ENCODE measurements at regions not wholly inside any gene's neighbourhood (a gene's known extent, or its start where the extent isn't known, plus 50 kb on each side); places are given as distances from the start of the nearest gene placed in this dataset.
"Not testable (repeated sequence)": the region's sequence is repeated elsewhere in the genome, so short reads cannot be mapped to it uniquely, and the experiment has no call there.

DNA sequence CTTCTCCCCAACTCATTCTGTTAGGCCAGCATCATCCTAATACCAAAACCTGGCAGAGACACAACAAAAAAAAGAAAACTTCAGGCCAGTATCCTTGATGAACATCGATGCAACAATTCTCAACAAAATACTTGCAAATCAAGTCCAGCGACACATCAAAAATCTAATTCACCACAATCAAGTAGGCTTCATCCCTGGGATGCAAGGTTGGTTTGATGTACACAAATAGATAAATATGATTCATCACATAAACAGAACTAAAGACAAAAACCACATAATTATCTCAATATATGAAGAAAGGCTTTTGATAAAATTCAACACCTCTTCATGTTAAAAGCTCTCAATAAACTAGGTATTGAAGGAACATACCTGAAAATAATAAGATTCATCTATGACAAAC, 184.1 kb downstream of the SLC38A4 start:
- CTCF ChIA-PET; H3K36me3 ChIP-seq (ENCODE audit: insufficient read depth, low read length); H3K4me1 Mint-ChIP-seq; H3K4me3 Mint-ChIP-seq; DNase-seq; H3K27ac ChIP-seq (ENCODE audit: low read depth, low read length); H3K4me1 ChIP-seq (ENCODE audit: insufficient read depth, low read length); POLR2A ChIA-PET; H3K4me3 ChIP-seq (ENCODE audit: low read length); H3K27me3 Mint-ChIP-seq; H3K27ac Mint-ChIP-seq; H3K27me3 ChIP-seq (ENCODE audit: insufficient read depth, low read length, poor library complexity, severe bottlenecking); H3K9me3 ChIP-seq (ENCODE audit: low read length): not testable (repeated sequence)
- Mint-ChIP-seq H3K36me3 (peaks cover 3 to 59% (median 12%) of the 10 kb centered on the region in 3 donors), H3K9me3 (peaks cover 26 to 53% (median 38%) of the 10 kb centered on the region in 5 donors)

DNA sequence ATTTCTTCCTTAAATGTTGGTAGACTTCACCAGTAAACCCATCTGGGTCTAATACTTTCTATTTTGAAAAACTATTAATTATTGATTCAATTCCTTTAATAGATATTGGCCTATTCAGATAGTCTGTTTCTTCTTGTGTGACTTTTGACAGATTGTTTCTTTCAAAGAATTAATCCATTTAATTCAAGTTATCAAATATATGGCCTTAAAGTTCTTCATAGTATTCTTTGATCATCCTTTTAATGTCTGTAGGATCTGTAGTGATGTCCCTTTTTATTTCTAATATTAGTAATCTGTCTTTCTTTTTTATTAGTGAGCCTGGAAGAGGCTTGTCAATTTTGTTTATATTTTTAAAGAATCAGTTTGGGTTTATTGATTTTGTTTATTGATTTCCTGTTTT, 190.0 kb downstream of the SLC38A4 start:
- Mint-ChIP-seq H3K27ac (no peak overlapping the region), H3K4me1 (peaks cover 0 to 4% (median 2%) of the 10 kb centered on the region in 3 donors), H3K36me3 (peaks cover 8 to 55% (median 10%) of the 10 kb centered on the region in 3 donors), H3K9me3 (peaks cover 29 to 48% (median 32%) of the 10 kb centered on the region in 5 donors), H3K4me3 (no peak overlapping the region), H3K27me3 (peaks cover 0 to 3% of the 10 kb centered on the region in 2 donors)
- POLR2A ChIA-PET: no interaction called here
- H3K4me3 ChIP-seq (ENCODE audit: low read length): no peak overlapping the region
- no peak overlapping the region for H3K27ac ChIP-seq (ENCODE audit: low read depth, low read length)
- H3K4me1 ChIP-seq (ENCODE audit: insufficient read depth, low read length): no peaks in the 10 kb centered on the region
- no peak for DNase-seq
- no peaks in the 10 kb centered on the region for H3K36me3 ChIP-seq (ENCODE audit: insufficient read depth, low read length)
- H3K27me3 ChIP-seq (ENCODE audit: insufficient read depth, low read length, poor library complexity, severe bottlenecking): no peaks in the 10 kb centered on the region
- no peaks in the 10 kb centered on the region for H3K9me3 ChIP-seq (ENCODE audit: low read length)
- CTCF ChIA-PET: no interaction called here

DNA sequence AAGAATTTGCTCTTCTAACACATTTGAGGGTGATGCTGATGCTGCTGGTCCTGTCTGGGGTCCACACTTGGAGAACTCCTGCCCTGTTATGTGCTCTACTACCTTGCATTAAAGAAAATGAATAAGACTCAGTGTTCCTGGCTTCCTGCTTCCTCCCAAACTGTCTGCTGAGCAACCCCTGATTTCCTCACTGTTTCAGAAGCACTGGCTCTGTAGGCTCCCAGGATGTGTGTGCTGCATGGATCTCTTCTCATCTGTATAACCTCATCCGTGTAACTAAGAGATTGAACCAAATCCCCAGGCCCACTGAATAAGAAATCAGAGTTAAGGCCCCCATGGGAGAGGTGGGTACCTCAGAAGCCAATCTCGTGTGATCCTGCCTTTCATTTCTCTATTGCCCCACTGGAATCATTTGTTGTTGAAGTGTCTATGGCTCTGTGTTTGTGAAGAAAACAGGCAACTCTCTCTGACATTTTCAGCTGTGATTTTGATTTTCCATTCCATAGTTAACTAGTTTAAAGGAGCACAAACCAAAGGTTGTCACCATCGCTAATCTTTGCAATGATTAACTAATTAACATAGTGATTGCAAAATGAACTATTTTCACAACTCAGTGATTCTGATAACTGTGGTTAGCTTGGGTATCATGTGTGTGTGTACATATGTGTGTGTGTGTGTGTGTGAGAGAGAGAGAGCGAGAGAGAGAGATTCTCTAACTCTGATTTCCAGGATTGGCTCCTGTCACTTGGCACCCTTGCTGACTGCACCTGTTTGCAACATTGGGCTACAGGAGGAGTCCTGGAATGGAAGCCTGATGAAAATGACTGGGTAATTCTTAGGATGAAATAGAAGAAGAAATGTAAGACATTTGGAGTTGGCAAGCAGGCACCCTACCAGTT, 196.2 kb downstream of the SLC38A4 start:
- no peaks in the 10 kb centered on the region for H3K27me3 Mint-ChIP-seq
- no peak overlapping the region for H3K4me3 Mint-ChIP-seq
- Histone ChIP-seq H3K27ac (ENCODE audit: low read depth, low read length) (no peak overlapping the region), H3K36me3 (ENCODE audit: insufficient read depth, low read length) (no peaks in the 10 kb centered on the region), H3K4me3 (ENCODE audit: low read length) (no peak overlapping the region), H3K4me1 (ENCODE audit: insufficient read depth, low read length) (no peaks in the 10 kb centered on the region), H3K27me3 (ENCODE audit: insufficient read depth, low read length, poor library complexity, severe bottlenecking) (no peaks in the 10 kb centered on the region), H3K9me3 (ENCODE audit: low read length) (no peaks in the 10 kb centered on the region)
- POLR2A ChIA-PET: no interaction called here
- DNase-seq: no peak
- H3K27ac Mint-ChIP-seq: peak overlapping the region in 3 of 8 donors; percentile 9 to 84 (median 22)
- CTCF ChIA-PET: no interaction called here
- peaks cover 2 to 11% (median 2%) of the 10 kb centered on the region in 3 donors for H3K4me1 Mint-ChIP-seq
- peaks cover 0 to 3% (median 0%) of the 10 kb centered on the region in 5 donors for H3K9me3 Mint-ChIP-seq
- peaks cover 3 to 6% (median 3%) of the 10 kb centered on the region in 3 donors for H3K36me3 Mint-ChIP-seq

DNA sequence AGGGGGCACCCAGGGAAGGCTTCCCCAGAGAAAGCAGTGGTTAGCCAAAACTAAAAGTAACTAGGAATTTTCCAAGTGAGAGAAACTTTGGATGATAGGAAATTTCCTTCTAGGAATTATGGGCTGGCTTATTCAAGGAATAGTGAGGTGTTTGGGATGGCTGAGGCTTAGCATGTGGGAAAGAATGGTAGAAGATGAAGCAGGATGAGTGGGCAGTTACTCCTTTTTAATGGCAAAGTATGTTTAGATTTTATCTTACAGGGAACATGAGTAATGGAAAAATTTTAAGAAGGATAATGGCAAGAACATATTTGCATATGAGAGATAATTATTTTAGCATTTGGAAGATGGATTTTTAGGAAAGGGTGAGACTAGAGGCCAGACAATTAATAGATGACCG, 197.6 kb downstream of the SLC38A4 start:
- no peak overlapping the region for H3K4me3 Mint-ChIP-seq
- DNase-seq: no peak
- no peak overlapping the region for H3K27ac ChIP-seq (ENCODE audit: low read depth, low read length)
- no peaks in the 10 kb centered on the region for H3K27me3 Mint-ChIP-seq
- no peaks in the 10 kb centered on the region for H3K4me1 ChIP-seq (ENCODE audit: insufficient read depth, low read length)
- no peaks in the 10 kb centered on the region for H3K9me3 ChIP-seq (ENCODE audit: low read length)
- H3K36me3 ChIP-seq (ENCODE audit: insufficient read depth, low read length): no peaks in the 10 kb centered on the region
- H3K4me3 ChIP-seq (ENCODE audit: low read length): no peak overlapping the region
- no peaks in the 10 kb centered on the region for H3K27me3 ChIP-seq (ENCODE audit: insufficient read depth, low read length, poor library complexity, severe bottlenecking)
- H3K27ac Mint-ChIP-seq: peak overlapping the region in 1 of 8 donors; percentile 24
- ChIA-PET CTCF (no interaction called here), POLR2A (no interaction called here)
- peaks cover 2 to 11% (median 6%) of the 10 kb centered on the region in 3 donors for H3K4me1 Mint-ChIP-seq
- H3K9me3 Mint-ChIP-seq: peaks cover 0 to 1% (median 0%) of the 10 kb centered on the region in 5 donors
- no peaks in the 10 kb centered on the region for H3K36me3 Mint-ChIP-seq

DNA sequence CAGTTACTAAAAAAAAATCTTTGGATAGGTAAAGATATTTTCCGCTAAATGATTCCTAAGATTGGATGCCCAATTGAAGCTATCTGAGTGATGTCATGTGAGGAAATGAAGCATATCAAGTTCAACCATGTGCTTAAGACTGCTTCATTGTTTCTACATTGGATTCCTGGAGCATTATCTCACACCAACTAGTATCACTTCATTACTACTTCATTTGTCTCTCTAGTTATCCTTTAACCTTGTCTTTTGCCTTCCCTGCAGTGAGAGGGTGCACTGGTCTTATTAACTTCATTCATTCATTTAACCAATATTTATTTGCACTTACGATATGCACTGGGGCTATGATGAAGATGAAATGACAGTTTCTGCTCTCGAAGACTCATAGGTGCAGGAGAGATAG, 198.1 kb downstream of the SLC38A4 start:
- Histone ChIP-seq H3K36me3 (ENCODE audit: insufficient read depth, low read length) (no peaks in the 10 kb centered on the region), H3K27ac (ENCODE audit: low read depth, low read length) (no peak overlapping the region), H3K4me3 (ENCODE audit: low read length) (no peak overlapping the region), H3K27me3 (ENCODE audit: insufficient read depth, low read length, poor library complexity, severe bottlenecking) (no peaks in the 10 kb centered on the region), H3K4me1 (ENCODE audit: insufficient read depth, low read length) (no peaks in the 10 kb centered on the region), H3K9me3 (ENCODE audit: low read length) (no peaks in the 10 kb centered on the region)
- H3K27me3 Mint-ChIP-seq: no peaks in the 10 kb centered on the region
- DNase-seq: no peak
- peak overlapping the region in 1 of 8 donors; percentile 17 for H3K27ac Mint-ChIP-seq
- ChIA-PET POLR2A (no interaction called here), CTCF (no interaction called here)
- no peaks in the 10 kb centered on the region for H3K36me3 Mint-ChIP-seq
- H3K9me3 Mint-ChIP-seq: peaks cover 0 to 1% (median 0%) of the 10 kb centered on the region in 5 donors
- H3K4me1 Mint-ChIP-seq: peaks cover 2 to 11% (median 6%) of the 10 kb centered on the region in 3 donors
- no peak overlapping the region for H3K4me3 Mint-ChIP-seq

DNA sequence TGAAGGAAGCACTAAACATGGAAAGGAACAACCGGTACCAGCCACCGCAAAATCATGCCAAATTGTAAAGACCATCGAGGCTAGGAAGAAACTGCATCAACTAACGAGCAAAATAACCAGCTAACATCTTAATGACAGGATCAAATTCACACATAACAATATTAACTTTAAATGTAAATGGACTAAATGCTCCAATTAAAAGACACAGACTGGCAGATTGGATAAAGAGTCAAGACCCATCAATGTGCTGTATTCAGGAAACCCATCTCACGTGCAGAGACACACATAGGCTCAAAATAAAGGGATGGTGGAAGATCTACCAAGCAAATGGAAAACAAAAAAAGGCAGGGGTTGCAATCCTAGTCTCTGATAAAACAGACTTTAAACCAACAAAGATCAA, 206.3 kb downstream of the SLC38A4 start:
- H3K9me3 ChIP-seq (ENCODE audit: low read length); H3K4me1 ChIP-seq (ENCODE audit: insufficient read depth, low read length); H3K27me3 Mint-ChIP-seq; POLR2A ChIA-PET; H3K36me3 ChIP-seq (ENCODE audit: insufficient read depth, low read length); H3K4me1 Mint-ChIP-seq; H3K27me3 ChIP-seq (ENCODE audit: insufficient read depth, low read length, poor library complexity, severe bottlenecking); H3K4me3 Mint-ChIP-seq; H3K27ac ChIP-seq (ENCODE audit: low read depth, low read length); CTCF ChIA-PET; DNase-seq; H3K4me3 ChIP-seq (ENCODE audit: low read length); H3K27ac Mint-ChIP-seq: not testable (repeated sequence)
- Mint-ChIP-seq H3K36me3 (peaks cover 0 to 28% (median 2%) of the 10 kb centered on the region in 3 donors), H3K9me3 (peaks cover 0 to 21% (median 11%) of the 10 kb centered on the region in 5 donors)

DNA sequence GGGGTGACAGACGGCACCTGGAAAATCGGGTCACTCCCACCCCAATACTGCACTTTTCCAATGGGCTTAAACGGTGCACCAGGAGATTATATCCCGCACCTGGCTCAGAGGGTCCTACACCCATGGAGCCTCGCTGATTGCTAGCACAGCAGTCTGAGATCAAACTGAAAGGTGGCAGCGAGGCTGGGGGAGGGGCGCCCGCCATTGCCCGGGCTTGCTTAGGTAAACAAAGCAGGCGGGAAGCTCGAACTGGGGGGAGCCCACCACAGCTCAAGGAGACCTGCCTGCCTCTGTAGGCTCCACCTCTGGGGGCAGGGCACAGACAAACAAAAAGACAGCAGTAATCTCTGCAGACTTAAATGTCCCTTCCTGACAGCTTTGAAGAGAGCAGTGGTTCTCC, 208.1 kb downstream of the SLC38A4 start:
- H3K36me3 ChIP-seq (ENCODE audit: insufficient read depth, low read length); POLR2A ChIA-PET; H3K27me3 Mint-ChIP-seq; H3K9me3 ChIP-seq (ENCODE audit: low read length); H3K4me1 ChIP-seq (ENCODE audit: insufficient read depth, low read length); H3K4me3 ChIP-seq (ENCODE audit: low read length); DNase-seq; H3K27me3 ChIP-seq (ENCODE audit: insufficient read depth, low read length, poor library complexity, severe bottlenecking); H3K27ac ChIP-seq (ENCODE audit: low read depth, low read length); H3K4me3 Mint-ChIP-seq; CTCF ChIA-PET; H3K27ac Mint-ChIP-seq; H3K4me1 Mint-ChIP-seq: not testable (repeated sequence)
- Mint-ChIP-seq H3K36me3 (peaks cover 0 to 40% (median 2%) of the 10 kb centered on the region in 3 donors), H3K9me3 (peaks cover 0 to 21% (median 9%) of the 10 kb centered on the region in 5 donors)

DNA sequence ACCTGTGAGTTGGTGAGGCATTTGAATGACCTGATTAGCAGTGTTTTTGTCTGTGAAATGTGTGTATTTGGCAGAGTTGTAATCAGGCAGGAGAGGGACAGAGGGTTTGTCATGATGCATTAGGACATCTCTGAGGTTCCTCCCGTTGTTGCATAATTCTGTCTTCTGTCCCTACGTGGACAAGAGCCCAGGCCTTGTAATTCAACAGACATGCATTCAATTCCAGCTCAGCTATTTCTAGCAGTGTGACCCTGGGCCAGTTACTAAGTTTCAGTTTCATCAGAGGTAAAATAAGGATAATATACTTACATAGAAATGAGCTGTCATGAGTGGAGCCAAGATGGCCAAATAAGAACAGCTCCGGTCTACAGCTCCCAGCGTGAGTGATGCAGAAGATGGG, 208.6 kb downstream of the SLC38A4 start:
- Mint-ChIP-seq H3K27me3 (peaks cover 0 to 1% of the 10 kb centered on the region in 2 donors), H3K4me1 (peaks cover 6 to 11% (median 6%) of the 10 kb centered on the region in 3 donors), H3K4me3 (no peak overlapping the region), H3K27ac (no peak overlapping the region), H3K36me3 (peaks cover 0 to 42% (median 2%) of the 10 kb centered on the region in 3 donors), H3K9me3 (peaks cover 0 to 18% (median 8%) of the 10 kb centered on the region in 5 donors)
- no peak for DNase-seq
- no peaks in the 10 kb centered on the region for H3K9me3 ChIP-seq (ENCODE audit: low read length)
- H3K4me3 ChIP-seq (ENCODE audit: low read length): no peak overlapping the region
- no peaks in the 10 kb centered on the region for H3K4me1 ChIP-seq (ENCODE audit: insufficient read depth, low read length)
- no peaks in the 10 kb centered on the region for H3K36me3 ChIP-seq (ENCODE audit: insufficient read depth, low read length)
- no peaks in the 10 kb centered on the region for H3K27me3 ChIP-seq (ENCODE audit: insufficient read depth, low read length, poor library complexity, severe bottlenecking)
- ChIA-PET CTCF (no interaction called here), POLR2A (no interaction called here)
- H3K27ac ChIP-seq (ENCODE audit: low read depth, low read length): no peak overlapping the region

All from CD8-positive, alpha-beta memory T cell (primary cell).